HG03575 (cell line): ENCODE measurements at regions not wholly inside any gene's neighbourhood (a gene's known extent, or its start where the extent isn't known, plus 50 kb on each side); places are given as distances from the start of the nearest gene placed in this dataset.
A peak's percentile ranks its signal among the peaks of the same experiment; 100 is the strongest.
"Not testable (repeated sequence)": the region's sequence is repeated elsewhere in the genome, so short reads cannot be mapped to it uniquely, and the experiment has no call there.

Experiments used
- ATAC-seq: cut with Tn5 transposase; IDR thresholded peaks from one replicate; pipeline ENCODE4 v1.9.1; 2021; ENCODE audit not compliant: unreplicated experiment, insufficient number of reproducible peaks, low FRiP score; ENCODE audit errors: extremely low read depth

DNA sequence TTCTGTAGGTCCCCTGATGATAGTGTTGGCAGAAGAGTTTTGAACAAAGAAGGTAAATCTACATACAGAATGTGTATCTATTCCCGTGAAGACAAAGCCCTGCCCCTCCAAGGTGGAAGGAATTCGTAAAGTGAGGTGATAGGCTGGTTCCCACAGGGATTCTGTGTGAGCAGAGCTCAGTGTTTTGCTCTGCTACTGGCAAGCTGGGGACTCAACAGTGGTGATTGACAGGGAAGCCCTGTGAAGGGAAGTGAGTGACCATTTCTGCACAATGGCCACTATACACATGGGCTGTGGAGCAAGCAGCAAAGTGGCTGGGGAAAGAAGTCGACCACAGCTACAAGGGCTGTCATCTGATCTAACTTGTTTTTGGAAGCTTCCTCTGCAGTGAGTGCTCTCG lies 90.0 kb upstream of the LRRN2 start:
- no peak for ATAC-seq

DNA sequence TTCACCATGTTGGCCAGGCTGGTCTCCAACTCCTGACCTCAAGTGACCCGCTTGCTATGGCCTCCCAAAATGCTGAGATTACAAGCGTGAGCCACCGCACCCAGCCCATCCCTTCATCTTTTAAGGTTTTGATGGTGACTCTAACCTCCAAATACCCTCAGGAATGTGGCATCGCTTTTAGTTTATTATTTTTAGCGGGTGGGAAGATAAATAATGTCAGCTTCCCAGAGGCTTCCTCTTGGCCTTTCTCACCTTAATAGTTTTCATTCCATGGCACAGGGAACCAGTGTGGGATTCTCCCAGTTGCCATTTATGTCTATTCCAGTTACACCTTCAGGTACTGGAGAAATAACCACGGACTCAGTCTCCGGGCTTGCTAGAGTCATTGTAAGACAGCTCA lies 92.1 kb upstream of the LRRN2 start:
- no peak for ATAC-seq

DNA sequence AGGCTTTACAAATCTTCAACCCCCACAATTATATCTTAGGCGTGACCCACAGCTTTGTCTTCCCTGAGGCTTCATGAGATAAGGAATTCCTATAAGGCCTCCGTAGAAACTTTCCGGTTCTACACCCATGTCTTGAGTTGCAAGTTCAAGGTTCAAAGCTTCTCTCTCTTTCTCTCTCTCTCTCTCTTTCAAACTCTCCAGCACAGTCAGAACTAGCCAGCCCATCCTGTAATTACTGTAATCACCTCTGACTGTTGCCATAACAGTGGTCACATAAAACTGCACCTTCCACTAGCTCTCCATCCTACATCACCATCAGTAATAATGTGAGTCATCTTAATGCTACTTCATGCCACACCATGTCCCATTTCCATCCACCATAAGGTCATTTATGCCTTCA lies 90.0 kb upstream of the NFASC start:
- ATAC-seq: no peak

DNA sequence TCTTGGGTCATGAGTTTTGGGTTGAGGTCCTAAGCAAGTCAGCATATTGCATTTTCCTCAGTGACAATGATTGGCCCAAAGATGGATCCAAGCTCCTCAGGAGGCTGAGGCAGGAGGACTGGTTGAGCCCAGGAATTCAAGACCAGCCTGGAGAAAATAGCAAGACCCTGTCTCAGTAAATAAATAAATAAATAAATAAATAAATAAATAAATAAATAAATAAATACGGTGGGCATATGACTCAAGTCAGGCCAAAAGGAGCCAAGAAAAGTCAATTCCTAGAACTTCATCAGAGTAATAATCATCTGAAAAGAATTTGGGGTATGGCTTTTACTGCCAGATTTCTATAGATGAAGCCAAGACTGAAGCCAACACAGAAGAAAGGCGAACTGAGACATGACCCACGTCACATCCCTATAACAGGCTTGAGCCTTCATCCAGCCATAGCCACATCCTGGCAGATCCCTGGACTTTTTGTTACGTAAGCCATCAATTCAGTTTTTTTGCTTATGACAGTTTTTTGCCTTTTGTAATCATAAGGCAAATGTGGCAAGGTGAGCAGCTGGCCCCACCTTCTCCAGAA lies 88.5 kb upstream of the NFASC start:
- no peak for ATAC-seq

DNA sequence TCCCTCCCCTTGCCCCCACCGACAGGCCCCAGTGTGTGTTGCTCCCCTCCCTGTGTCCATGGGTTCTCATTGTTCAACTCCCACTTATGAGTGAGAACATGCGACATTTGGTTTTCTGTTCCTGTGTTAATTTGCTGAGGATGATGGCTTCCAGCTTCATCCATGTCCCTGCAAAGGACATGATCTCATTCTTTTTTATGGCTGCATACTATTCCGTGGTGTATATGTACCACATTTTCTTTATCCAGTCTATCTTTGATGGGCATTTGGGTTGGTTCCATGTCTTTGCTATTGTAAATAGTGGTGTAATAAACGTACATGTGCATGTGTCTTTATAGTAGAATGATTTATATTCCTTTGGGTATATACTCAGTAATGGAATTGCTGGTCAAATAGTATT lies 85.6 kb upstream of the NFASC start:
- ATAC-seq: not testable (repeated sequence)

DNA sequence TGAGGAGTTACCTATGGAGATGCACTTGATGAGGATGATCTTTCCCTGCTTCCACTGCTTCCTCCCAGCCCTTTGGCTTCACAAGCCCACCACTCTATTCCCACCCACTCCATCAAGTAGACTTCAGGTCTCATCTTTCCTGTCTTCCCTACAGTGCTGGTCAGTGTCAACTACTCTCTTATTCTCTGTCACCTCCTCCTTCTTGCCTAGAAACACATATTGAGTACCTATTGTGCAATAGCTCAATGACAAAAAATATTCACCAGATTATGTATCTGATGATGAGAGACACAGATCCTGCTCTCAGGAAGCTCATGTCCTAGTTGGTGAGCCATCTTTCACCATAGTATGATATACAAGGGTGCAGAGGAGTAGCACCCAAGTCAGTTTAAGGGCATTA lies 82.2 kb upstream of the NFASC start:
- ATAC-seq: no peak

DNA sequence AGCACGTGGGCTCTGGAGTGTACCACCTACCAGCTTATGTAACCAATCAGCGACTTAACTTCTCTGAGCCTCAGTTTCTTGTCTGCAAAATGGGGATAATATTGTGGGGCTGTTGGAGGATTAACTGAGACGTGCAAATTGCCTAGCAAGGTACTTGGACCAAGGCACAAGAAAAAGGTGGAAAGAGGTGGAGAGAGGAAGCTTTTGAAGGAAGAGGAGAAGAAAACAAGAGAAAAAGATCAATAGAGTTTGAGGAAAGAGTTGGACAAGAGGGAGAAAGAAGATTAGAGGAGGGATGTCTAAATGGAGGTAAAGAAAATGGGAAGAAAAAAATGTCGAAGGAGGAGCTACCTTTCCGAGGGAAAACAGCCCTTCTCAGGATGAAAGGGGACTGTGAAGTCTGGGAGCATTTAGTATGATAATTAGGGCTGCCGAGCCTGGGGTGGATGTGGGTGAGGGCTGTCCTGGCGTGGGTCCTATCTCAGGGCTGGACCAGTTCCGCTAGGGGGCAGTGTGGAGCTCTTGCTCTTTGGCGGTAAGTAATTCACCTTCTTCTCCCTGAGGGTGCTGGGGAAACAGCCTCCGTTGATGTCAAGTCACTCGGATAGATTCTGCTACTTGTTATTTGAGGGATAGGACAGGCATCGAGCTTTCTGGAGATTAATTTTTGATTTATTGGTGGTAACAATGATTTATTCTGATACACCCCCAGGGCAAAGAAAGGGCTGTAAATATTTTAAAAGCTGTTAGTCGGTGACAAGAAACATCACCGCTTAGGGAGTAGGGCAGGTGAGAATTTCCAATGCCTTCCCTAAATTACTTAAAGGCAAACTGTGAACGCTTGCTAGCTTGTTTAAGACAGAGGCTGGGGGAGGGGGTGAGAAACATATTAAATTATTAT lies 79.0 kb upstream of the NFASC start:
- no peak for ATAC-seq

DNA sequence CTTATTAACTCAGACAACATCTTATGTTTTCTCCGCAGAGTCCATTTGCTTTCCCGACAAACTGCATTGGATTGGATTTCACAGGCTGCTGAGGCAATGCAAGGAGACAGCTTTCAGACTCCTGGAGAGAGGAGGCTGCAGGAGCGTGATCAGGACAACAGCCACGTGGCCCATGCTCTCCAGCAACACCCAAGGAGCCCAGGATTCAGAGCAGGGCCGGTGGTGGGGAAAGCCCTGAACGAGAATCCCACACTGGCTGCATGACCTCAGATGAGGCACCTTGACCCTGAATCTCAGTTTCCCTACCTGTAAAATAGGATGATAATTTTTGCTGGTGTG lies 78.3 kb upstream of the NFASC start:
- no peak for ATAC-seq

DNA sequence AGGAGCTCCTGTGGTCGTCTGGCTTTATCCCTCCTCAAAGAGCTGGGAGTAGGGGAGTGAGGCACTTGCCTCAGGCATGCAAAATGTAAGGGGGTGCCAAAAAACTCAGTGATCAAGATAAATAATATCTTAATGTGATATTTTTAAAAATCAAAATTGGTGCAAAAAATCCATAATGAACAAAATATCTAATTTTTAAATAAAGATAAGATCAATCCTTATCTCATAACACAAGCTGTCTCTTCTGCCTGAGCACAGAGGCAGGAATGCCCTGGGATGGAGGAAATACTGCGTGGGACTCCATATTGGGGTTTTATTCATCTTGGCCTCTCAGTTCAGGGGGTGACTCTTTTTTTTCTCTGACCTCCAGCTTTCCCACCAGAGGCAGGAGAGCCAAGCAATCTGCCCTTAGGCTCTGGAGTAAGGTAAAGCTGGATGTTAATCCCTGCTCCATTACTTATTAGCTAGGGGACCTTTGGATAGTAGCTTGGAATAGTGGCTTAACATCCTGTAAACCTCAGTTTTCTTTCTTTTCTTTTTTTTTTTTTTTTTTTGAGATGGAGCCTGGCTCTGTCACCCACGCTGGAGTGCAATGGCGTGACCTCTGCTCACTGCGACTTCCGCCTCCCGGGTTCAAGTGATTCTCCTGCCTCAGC lies 77.3 kb upstream of the NFASC start:
- ATAC-seq: no peak

DNA sequence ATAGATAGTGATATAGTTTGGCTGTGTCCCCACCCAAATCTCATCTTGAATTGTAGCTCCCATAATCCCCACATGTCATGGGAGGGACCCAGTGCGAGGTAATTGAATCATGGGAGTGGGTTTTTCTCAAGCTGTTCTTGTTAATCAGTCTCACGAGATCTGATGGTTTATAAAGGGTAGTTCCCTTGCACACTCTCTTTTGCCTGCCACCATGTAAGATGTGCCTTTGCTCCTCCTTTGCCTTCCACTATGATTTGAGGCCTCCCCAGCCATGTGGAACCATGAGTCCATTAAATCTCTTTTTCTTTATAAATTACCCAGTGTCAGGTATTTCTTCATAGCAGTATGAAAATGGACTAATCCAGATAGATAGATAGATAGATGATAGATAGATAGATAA lies 73.8 kb upstream of the NFASC start:
- ATAC-seq: not testable (repeated sequence)

DNA sequence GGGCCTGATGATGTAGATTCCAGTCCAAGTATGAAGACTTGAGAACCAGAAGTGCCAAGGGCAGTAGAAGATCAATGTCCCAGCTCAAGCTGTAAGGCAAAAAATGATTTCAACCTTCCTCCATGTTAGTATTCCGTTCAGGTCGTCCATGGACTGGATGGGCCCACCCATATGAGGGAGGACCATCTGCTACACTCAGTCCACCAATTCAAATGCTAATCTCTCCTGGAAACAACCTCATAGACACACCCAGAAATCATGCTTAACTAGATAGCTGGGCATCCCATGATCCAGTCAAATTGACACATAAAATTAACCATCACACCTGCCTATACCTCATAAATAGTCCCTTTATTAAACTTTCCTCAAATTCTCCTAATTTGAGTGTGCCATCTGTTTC lies 73.3 kb upstream of the NFASC start:
- no peak for ATAC-seq

DNA sequence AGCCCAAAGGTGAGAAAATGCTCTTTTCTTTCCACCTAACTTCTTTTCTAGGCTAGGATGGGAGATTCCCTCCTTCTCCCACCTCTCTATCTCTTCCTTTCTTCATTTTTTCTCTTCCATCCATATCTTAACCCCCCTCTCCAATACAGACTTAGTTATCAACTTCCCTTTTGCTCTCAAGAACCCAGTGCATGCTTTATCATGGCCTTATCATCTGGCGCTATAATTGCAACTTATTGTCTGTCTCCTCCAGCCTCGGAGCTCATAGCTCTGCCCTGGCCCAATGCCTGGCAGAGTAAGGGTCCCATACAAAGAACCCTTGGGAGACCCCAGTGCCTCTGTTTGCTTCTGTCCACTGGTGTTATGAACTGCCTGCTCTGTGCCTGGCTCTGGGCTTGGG lies 71.0 kb upstream of the NFASC start:
- no peak for ATAC-seq

DNA sequence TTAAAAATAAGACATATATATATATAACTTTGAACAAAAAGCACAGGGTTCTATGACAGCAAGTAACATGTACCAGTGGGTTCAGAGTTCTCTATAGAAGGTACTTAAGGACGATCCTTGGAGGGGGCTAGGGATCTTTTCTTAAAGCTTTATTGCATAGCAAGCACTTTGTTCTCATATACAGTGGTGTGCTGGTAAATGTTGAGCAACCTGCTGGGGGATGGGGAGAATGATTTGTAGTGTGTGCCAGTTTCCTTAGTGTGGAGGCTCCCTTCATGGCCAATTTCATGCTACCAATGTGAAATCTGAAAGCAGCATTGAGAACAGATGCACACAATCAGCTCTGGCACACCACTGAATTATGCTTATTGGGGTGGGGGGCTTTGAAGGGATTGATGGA lies 69.5 kb upstream of the NFASC start:
- no peak for ATAC-seq

DNA sequence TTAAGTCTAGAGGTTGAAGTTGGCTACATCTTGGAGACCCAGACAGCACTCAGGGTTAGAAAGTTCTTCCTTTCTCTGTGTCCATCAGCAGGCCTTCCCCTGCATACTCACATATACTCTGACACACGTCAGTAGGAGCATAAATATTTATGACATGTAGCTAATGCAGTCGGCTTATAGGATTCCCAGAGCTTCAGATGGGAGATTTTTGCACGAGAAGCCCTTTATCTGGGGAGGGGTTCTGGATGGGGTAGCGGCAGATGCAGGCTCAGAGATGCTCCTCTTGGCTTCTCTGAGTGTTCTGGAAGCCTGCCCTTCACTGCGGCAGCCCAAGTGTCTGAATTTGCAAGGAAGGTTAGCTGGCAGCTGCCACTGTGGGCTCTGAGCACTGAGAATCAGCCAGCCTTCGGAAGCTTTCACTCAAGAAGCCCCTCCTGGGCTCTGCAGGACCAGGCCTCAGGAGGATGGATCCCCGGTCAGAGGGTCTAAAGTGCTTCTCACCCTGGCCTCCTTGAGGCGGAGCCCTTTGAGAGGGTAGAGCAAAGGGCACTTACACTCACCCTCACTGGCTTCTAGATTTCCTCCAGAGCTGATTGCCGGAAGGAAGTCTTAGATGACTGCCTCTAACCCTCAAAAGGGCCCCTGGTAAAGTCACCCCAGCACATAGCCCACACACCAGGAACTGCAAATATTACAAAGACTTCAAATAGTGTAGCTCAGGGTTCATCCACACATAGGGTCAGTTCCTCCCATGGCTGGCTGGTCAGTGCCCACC lies 68.1 kb upstream of the NFASC start:
- ATAC-seq: no peak

DNA sequence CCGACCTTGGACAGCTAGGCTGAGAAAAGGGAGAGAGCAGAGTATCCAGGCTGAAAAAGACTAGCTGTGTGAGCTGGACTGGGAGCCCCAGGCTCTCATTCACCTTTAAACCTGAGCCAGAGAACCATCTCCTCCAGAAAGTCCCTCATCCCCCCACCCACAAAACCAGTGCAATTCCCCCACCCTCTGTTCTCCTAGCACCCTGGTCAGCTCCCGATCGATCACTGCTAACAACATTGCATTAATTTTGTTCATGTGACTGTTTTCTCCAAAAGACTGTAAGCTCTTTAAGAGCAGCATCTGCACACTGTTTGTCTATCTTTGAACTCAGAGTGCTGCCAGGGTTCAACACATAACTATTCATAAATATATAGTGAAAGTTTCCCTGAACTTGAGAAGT lies 67.1 kb upstream of the NFASC start:
- ATAC-seq: no peak

DNA sequence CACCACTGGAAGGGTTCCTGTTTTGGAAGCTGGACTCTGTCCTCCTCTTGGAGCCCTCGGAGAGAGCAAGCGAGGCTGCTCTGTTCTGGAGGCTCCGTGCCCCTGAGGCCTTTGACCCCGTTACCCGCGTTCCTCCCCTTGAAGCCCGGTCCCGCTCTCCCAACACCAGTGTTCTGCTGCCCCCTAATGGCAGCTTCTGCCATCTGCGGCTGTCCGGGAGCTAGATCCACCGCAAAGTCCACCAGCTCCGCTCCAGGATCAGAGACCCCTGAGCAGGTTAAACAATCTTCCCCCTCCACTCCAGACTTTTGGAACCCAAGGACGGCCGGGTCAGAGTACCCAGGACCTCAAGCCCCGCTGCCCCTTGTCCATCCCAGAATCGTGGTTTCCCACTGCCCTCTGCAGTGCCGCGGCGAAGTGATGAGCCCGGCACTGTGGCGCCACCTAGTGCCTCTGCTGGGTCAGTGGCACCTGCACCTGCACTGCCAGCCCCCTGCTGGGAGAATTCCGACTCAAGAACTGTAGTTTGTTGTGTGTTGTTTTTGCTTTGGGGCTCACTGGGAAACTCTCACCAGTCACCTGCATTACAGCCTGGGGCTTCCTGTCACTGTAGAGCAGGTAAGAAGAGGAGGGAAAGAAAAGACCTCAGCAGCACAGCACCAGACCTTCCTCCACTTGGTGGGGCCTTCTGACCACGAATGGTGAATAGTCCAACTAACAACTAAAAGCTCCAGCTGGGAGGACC lies 63.5 kb upstream of the NFASC start:
- peak; percentile 34 for ATAC-seq

DNA sequence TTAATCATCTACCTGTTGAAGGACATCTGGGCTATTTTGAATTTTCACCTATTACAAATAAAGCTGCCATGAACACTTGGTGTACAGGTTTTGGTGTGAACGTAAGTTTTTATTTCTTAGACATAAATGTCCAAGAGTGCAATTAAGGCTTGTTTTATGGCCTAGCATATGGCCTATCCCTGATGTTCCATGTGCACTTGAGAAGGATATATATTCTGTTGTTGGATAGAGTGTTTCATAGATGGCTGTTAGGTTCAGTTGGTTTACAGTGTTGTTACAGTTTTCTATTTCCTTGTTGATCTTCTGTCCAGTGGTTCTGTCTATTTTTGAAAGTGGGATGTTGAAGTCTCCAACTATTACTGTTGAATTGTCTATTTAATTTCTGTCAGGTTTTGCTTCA lies 61.2 kb upstream of the NFASC start:
- ATAC-seq: no peak

DNA sequence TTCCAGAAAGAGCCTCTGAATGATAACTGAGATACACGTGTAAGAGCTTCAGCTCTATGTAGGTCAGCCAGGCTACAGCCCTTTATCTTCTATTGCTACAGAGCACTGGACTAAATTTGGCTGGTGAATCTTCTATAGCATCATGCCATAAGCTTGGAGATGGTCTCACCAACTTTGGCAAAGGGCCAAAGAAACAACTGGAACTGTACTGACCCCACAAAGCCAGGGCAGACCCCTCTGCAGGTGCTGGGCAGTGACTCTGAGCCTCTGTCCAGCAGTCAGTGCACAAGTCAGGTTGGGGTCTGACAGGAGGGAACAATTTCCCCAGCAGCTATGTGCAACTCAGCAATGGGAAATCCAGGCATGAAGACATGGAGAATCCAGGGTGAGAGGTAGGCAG lies 57.8 kb upstream of the NFASC start:
- ATAC-seq: no peak

DNA sequence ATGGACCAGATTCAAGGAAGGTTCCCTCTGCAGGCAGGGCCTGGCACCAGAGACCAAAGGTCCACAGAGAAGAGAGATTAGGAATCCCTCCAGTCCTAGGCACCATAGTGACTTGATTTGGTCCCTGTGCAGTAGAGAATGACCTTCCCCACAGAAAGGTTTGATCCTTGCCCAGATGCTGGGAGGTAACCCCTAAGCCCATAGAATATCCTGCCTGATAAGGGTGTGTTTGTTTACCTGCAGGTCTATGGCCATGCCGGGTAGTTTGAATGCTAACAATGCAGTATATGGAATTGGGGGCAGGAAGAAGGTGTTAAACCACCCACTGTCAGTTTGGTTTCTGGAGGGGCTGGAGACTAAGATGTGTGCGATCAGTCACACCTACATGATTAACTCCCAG lies 57.1 kb upstream of the NFASC start:
- ATAC-seq: no peak
